ENCODE measurements at regions not wholly inside any gene's neighbourhood (a gene's known extent, or its start where the extent isn't known, plus 50 kb on each side); places are given as distances from the start of the nearest gene placed in this dataset.

- Histone ChIP-seq H3K18ac (ENCODE audit: low read depth, low read length) (no peak overlapping the region), H3K27me3 (ENCODE audit: control insufficient read depth, insufficient read depth, low read length) (no peaks in the 10 kb centered on the region), H3K9me1 (ENCODE audit: insufficient read depth, low read length) (no peaks in the 10 kb centered on the region), H3K9me3 (ENCODE audit: control insufficient read depth, insufficient read depth, low read length) (peaks cover 8% of the 10 kb centered on the region; the same call in 1 of the 2 replicates), H4K20me1 (ENCODE audit: insufficient read depth, low read length) (no peaks in the 10 kb centered on the region), H2BK120ac (ENCODE audit: low read depth, low read length) (no peak overlapping the region), H2BK15ac (ENCODE audit: low read depth, low read length) (no peak overlapping the region), H3K79me1 (ENCODE audit: low read depth in 1 of 2, low read length in 2 of 2) (no peaks in the 10 kb centered on the region), H3K4me1 (ENCODE audit: control insufficient read depth, insufficient read depth, low read length) (no peaks in the 10 kb centered on the region), H3K4ac (ENCODE audit: low read depth, low read length) (no peak overlapping the region), H3K36me3 (ENCODE audit: control insufficient read depth, insufficient read depth, low read length) (no peaks in the 10 kb centered on the region), H3K27ac (ENCODE audit: insufficient read depth, low read length) (no peak overlapping the region), H2AFZ (replicated peaks; ENCODE audit: low read length, poor library complexity) (no peak overlapping the region), H3K23ac (ENCODE audit: low read depth, low read length) (no peak overlapping the region), H4K91ac (ENCODE audit: insufficient read depth, low read depth, low read length) (no peak overlapping the region), H4K8ac (ENCODE audit: low read depth in 2 of 2, low read length in 2 of 2) (no peak overlapping the region), H4K5ac (ENCODE audit: low read depth, low read length) (no peak overlapping the region), H3K4me2 (ENCODE audit: low read depth, low read length) (no peak overlapping the region), H3K9ac (ENCODE audit: low read depth, low read length) (no peak overlapping the region), H3K14ac (replicated peaks; ENCODE audit: low read depth, low read length) (no peak overlapping the region), H3K4me3 (ENCODE audit: insufficient read depth, low read depth, low read length) (no peak overlapping the region), H3K56ac (ENCODE audit: extremely low read depth, insufficient read depth, low read length) (no peak overlapping the region), H2BK5ac (ENCODE audit: low read depth, low read length, poor library complexity, severe bottlenecking) (no peak overlapping the region), H2AK9ac (replicated peaks; ENCODE audit: low read depth, low read length, poor library complexity) (no peak overlapping the region), H2AK5ac (ENCODE audit: low read depth, low read length) (no peak overlapping the region), H2BK20ac (ENCODE audit: low read depth, low read length) (no peak overlapping the region)
- ChIA-PET POLR2A (ENCODE audit: unreplicated experiment) (no interaction called here), CTCF (no interaction called here)
- dilution Hi-C loops (cut with HindIII; ENCODE audit: low sequenced_read_pairs, unreplicated experiment) (no loop called here), intact Hi-C loops (cut with micrococcal nuclease) (no loop called here), in situ Hi-C loops (cut with MboI; ENCODE audit: low sequenced_read_pairs) (no loop called here)
- DNase-seq (no peak), ATAC-seq (ENCODE audit: low read depth) (no peak)
- BruUV-seq (replicated peaks): no TSS peak
- 20% methylated on average over 1 of the region's 3 CpGs; no CpG with 5 or more reads in 1 of the 2 experiments for WGBS, 2 experiments (ENCODE audit: extremely low coverage in 2 of 2, insufficient read length in 1 of 2)
- TF ChIP-seq MAZ (IDR thresholded peaks at IDR 0.05; ENCODE audit: borderline replicate concordance, low read depth, low read length) (no peak), CEBPB (IDR thresholded peaks at IDR 0.05; ENCODE audit: low read depth, low read length) (no peak), FOS (IDR thresholded peaks at IDR 0.05; ENCODE audit: low read depth, low read length) (no peak), MXI1 (IDR thresholded peaks at IDR 0.05; ENCODE audit: borderline replicate concordance, low read depth, low read length) (no peak), SMC3 (IDR thresholded peaks at IDR 0.05; ENCODE audit: low read depth, low read length) (no peak), RAD21 (IDR thresholded peaks at IDR 0.05; ENCODE audit: low read length) (no peak), CTCF (conservative IDR thresholded peaks at IDR 0.05; ENCODE audit: low read depth, low read length) (no peak), BHLHE40 (IDR thresholded peaks at IDR 0.05; ENCODE audit: low read depth, low read length) (no peak), RFX5 (IDR thresholded peaks at IDR 0.05; ENCODE audit: low read depth, low read length) (no peak), ELK1 (IDR thresholded peaks at IDR 0.05; ENCODE audit: borderline replicate concordance, low read depth, low read length) (no peak), CHD1 (IDR thresholded peaks at IDR 0.05; ENCODE audit: low read depth, low read length) (no peak), RCOR1 (IDR thresholded peaks at IDR 0.05; ENCODE audit: insufficient replicate concordance, low read length) (no peak), NFE2L2 (IDR thresholded peaks at IDR 0.05; ENCODE audit: low read depth, low read length) (no peak), POLR2A (IDR thresholded peaks at IDR 0.05; ENCODE audit: low read depth, low read length) (no peak), MAFK (IDR thresholded peaks at IDR 0.05; ENCODE audit: low read depth, low read length) (no peak)
Measured at GRCh38 chr4:13117185-13117584, 367.0 kb downstream of the RAB28 start.
